Mammary epithelial cell (primary cell): ENCODE measurements at regions not wholly inside any gene's neighbourhood (a gene's known extent, or its start where the extent isn't known, plus 50 kb on each side); places are given as distances from the start of the nearest gene placed in this dataset.

Source experiments
- CTCF ChIP-seq, 2 donors: IDR thresholded peaks in 1 of 2; conservative IDR thresholded peaks in 1 of 2; 2 replicates each; pipeline ENCODE4 v1.5.1; 2011 to 2012; ENCODE audit warnings: inconsistent platforms in 2 of 2, low read length in 2 of 2, mild to moderate bottlenecking in 2 of 2, control low read depth in 1 of 2, low read depth in 1 of 2; ENCODE audit not compliant: insufficient read depth in 1 of 2; ENCODE audit errors: extremely low read depth in 1 of 2
- EZH2 ChIP-seq: IDR thresholded peaks from 2 replicates; pipeline ENCODE4 v1.6.1; 2012; ENCODE audit warnings: low read length, inconsistent platforms, borderline replicate concordance

GRCh38 chr1:90786709-90787108 is 69.6 kb upstream of the BARHL2 start:
- TF ChIP-seq CTCF (conservative IDR thresholded peaks at IDR 0.05 in 1 of 2, IDR thresholded peaks at IDR 0.05 in 1 of 2; ENCODE audit: extremely low read depth in 1 of 2, insufficient read depth in 1 of 2, low read depth in 1 of 2, low read length in 2 of 2) (no peak), EZH2 (no peak)
